Sigmoid colon (tissue), 6 donors: ENCODE measurements at regions not wholly inside any gene's neighbourhood (a gene's known extent, or its start where the extent isn't known, plus 50 kb on each side); places are given as distances from the start of the nearest gene placed in this dataset.

Source experiments
- DNase-seq: peaks from one replicate; pipeline ENCODE4 v3.0.0-alpha.2; 2019
- H3K27ac ChIP-seq, 4 donors: fragments of 200-600 bp; sonication (generic); one replicate each; pipeline ENCODE4 v1.5.1; 2016 to 2019; ENCODE audit warnings: mild to moderate bottlenecking in 1 of 4
- H3K27me3 ChIP-seq, 3 donors: fragments of 200-600 bp; sonication (generic); one replicate each; pipeline ENCODE4 v1.5.1; 2019; ENCODE audit warnings: mild to moderate bottlenecking in 1 of 3
- H3K36me3 ChIP-seq, 4 donors: fragments of 200-600 bp; sonication (generic); one replicate each; pipeline ENCODE4 v1.5.1; 2016 to 2019
- H3K4me1 ChIP-seq, 4 donors: fragments of 200-600 bp; sonication (generic); one replicate each; pipeline ENCODE4 v1.5.1; 2017 to 2019
- H3K4me3 ChIP-seq, 4 donors: fragments of 200-600 bp; sonication (generic); one replicate each; pipeline ENCODE4 v1.5.1; 2017 to 2019; ENCODE audit warnings: mild to moderate bottlenecking in 2 of 4, moderate library complexity in 1 of 4
- H3K9me3 ChIP-seq, 4 donors: fragments of 200-600 bp in 3 of 4; sonication (generic) in 3 of 4; one replicate each; pipeline versions ENCODE4 v1.5.1 to v1.6.1; 2013 to 2019
- CTCF ChIP-seq, 4 experiments: fragments of 450-650 bp in 3 of 4; fragments of 200-600 bp in 1 of 4; IDR thresholded peaks; one replicate each; pipeline ENCODE4 v1.5.1; 2016 to 2019; ENCODE audit warnings: antibody characterized with exemption in 4 of 4, mild to moderate bottlenecking in 3 of 4, moderate library complexity in 2 of 4
- EP300 ChIP-seq, 4 donors: sonication (generic); formaldehyde crosslinking; IDR thresholded peaks; one replicate each; pipeline ENCODE4 v1.6.1; 2017; ENCODE audit warnings: antibody characterized with exemption in 4 of 4
- POLR2A ChIP-seq, 2 donors: fragments of 450-650 bp; IDR thresholded peaks; one replicate each; pipeline ENCODE4 v1.6.1; 2016; ENCODE audit warnings: antibody characterized with exemption in 2 of 2, mild to moderate bottlenecking in 2 of 2, moderate library complexity in 2 of 2
- POLR2AphosphoS5 ChIP-seq, 4 donors: sonication (generic); formaldehyde crosslinking; IDR thresholded peaks; one replicate each; pipeline ENCODE4 v1.6.1; 2017; ENCODE audit warnings: antibody characterized with exemption in 4 of 4
- WGBS, 2 donors: extraction: QIAGEN DNeasy Blood & Tissue Kit; methylation state at CpG; one replicate each; pipeline ENCODE4 v1.1.7; 2013; 5-methylcytosine and 5-hydroxymethylcytosine counted together
- intact Hi-C: fragments of 100-400 bp; cut with DNase I; formaldehyde crosslinking; loops from one replicate; pipeline ENCODE4 v1.15.1; 2023
- donor health status: healthy with polysubstance abuse.
- donor health status: healthy.

- Histone ChIP-seq H3K27me3 (no peaks in the 10 kb centered on the region), H3K9me3 (no peaks in the 10 kb centered on the region), H3K4me3 (no peak overlapping the region), H3K4me1 (peaks cover 0 to 47% (median 34%) of the 10 kb centered on the region in 4 donors), H3K27ac (peak overlapping the region in 3 of 4 donors; percentile 37 to 83 (median 82)), H3K36me3 (no peaks in the 10 kb centered on the region)
- intact Hi-C loops, result loop anchor here (5.0 kb wide), 1 partner anchor 454 kb away; no protein-coding TSS in a partner anchor
- WGBS, 2 donors, result 86 to 93% methylated on average over 4 of the region's 4 CpGs
- TF ChIP-seq POLR2A (IDR thresholded peaks at IDR 0.05) (no peak), CTCF (IDR thresholded peaks at IDR 0.05) (no peak), EP300 (IDR thresholded peaks at IDR 0.05) (no peak), POLR2AphosphoS5 (IDR thresholded peaks at IDR 0.05) (no peak)
- no peak for DNase-seq
Measured at GRCh38 chr18:34598120-34598635, 111.9 kb upstream of the DTNA start.

GRCh38 chr18:34600158-34600557 is 109.9 kb upstream of the DTNA start:
- Histone ChIP-seq H3K4me3 (no peak overlapping the region), H3K27ac (no peak overlapping the region), H3K27me3 (no peaks in the 10 kb centered on the region), H3K4me1 (peaks cover 0 to 52% (median 37%) of the 10 kb centered on the region in 4 donors), H3K36me3 (no peaks in the 10 kb centered on the region), H3K9me3 (no peaks in the 10 kb centered on the region)
- intact Hi-C loops, result loop anchor here (5.0 kb wide), 1 partner anchor 47 kb away; no protein-coding TSS in a partner anchor
- no peak for DNase-seq
- TF ChIP-seq POLR2A (IDR thresholded peaks at IDR 0.05), result no peak
- TF ChIP-seq EP300 (IDR thresholded peaks at IDR 0.05), result no peak
- no peak for TF ChIP-seq CTCF (IDR thresholded peaks at IDR 0.05)
- no peak for TF ChIP-seq POLR2AphosphoS5 (IDR thresholded peaks at IDR 0.05)

- no peak for DNase-seq
- WGBS, 2 donors, result 85 to 91% methylated on average over 2 of the region's 2 CpGs
- TF ChIP-seq EP300 (IDR thresholded peaks at IDR 0.05), result no peak
- TF ChIP-seq POLR2A (IDR thresholded peaks at IDR 0.05), result no peak
- no peak for TF ChIP-seq POLR2AphosphoS5 (IDR thresholded peaks at IDR 0.05)
- TF ChIP-seq CTCF (IDR thresholded peaks at IDR 0.05), result no peak
- H3K27ac ChIP-seq, result no peak overlapping the region
- intact Hi-C loops, result loop anchor here (5.0 kb wide), 1 partner anchor 46 kb away; no protein-coding TSS in a partner anchor
- H3K4me3 ChIP-seq, result no peak overlapping the region
- H3K27me3 ChIP-seq, result no peaks in the 10 kb centered on the region
- no peaks in the 10 kb centered on the region for H3K9me3 ChIP-seq
- H3K4me1 ChIP-seq, result peaks cover 0 to 51% (median 34%) of the 10 kb centered on the region in 4 donors
- H3K36me3 ChIP-seq, result no peaks in the 10 kb centered on the region
Measured at GRCh38 chr18:34600874-34601656, 109.0 kb upstream of the DTNA start.

- no peak overlapping the region for H3K4me3 ChIP-seq
- peak overlapping the region in 2 of 4 donors; percentile 23 to 33 for H3K27ac ChIP-seq
- intact Hi-C loops, result loop anchor here (5.0 kb wide), 1 partner anchor 43 kb away; no protein-coding TSS in a partner anchor
- no peak for DNase-seq
- no peaks in the 10 kb centered on the region for H3K36me3 ChIP-seq
- H3K27me3 ChIP-seq, result no peaks in the 10 kb centered on the region
- H3K4me1 ChIP-seq, result peaks cover 0 to 54% (median 30%) of the 10 kb centered on the region in 4 donors
- H3K9me3 ChIP-seq, result no peaks in the 10 kb centered on the region
- 46% methylated on average over 2 of the region's 2 CpGs for WGBS, 2 donors
- TF ChIP-seq CTCF (IDR thresholded peaks at IDR 0.05) (no peak), POLR2AphosphoS5 (IDR thresholded peaks at IDR 0.05) (no peak), EP300 (IDR thresholded peaks at IDR 0.05) (no peak), POLR2A (IDR thresholded peaks at IDR 0.05) (no peak)
Measured at GRCh38 chr18:34604591-34604990, 105.5 kb upstream of the DTNA start.
